Osteocyte (in vitro differentiated cells): ENCODE measurements at regions not wholly inside any gene's neighbourhood (a gene's known extent, or its start where the extent isn't known, plus 50 kb on each side); places are given as distances from the start of the nearest gene placed in this dataset.

Source experiments
- DNase-seq: peaks from one replicate; pipeline ENCODE4 v3.0.0; 2021; ENCODE audit warnings: mixed read lengths; ENCODE audit not compliant: unreplicated experiment; ENCODE audit errors: extremely low spot score
- H3K27ac Mint-ChIP-seq: one replicate; pipeline ENCODE4 v1.8.0; 2021; ENCODE audit warnings: mild to moderate bottlenecking, mixed read lengths; ENCODE audit not compliant: unreplicated experiment
- H3K27me3 Mint-ChIP-seq: one replicate; pipeline ENCODE4 v1.8.0; 2021; ENCODE audit warnings: mixed read lengths; ENCODE audit not compliant: unreplicated experiment
- H3K36me3 Mint-ChIP-seq: one replicate; pipeline ENCODE4 v1.8.0; 2021; ENCODE audit warnings: mixed read lengths; ENCODE audit not compliant: unreplicated experiment
- H3K4me1 Mint-ChIP-seq: one replicate; pipeline ENCODE4 v1.8.0; 2021; ENCODE audit warnings: mixed read lengths; ENCODE audit not compliant: unreplicated experiment
- H3K4me3 Mint-ChIP-seq: one replicate; pipeline ENCODE4 v1.8.0; 2021; ENCODE audit warnings: mild to moderate bottlenecking, moderate library complexity, mixed read lengths; ENCODE audit not compliant: unreplicated experiment
- H3K9me3 Mint-ChIP-seq: one replicate; pipeline ENCODE4 v1.8.0; 2021; ENCODE audit warnings: mixed read lengths; ENCODE audit not compliant: unreplicated experiment
- CTCF ChIP-seq: fragments of 200-600 bp; sonication (generic); IDR thresholded peaks from 2 replicates; pipeline ENCODE4 v1.5.0; 2021; ENCODE audit warnings: antibody characterized with exemption, mild to moderate bottlenecking, moderate library complexity

- Mint-ChIP-seq H3K4me3 (no peak overlapping the region), H3K4me1 (no peaks in the 10 kb centered on the region), H3K27me3 (peaks cover 14% of the 10 kb centered on the region), H3K36me3 (no peaks in the 10 kb centered on the region), H3K9me3 (peaks cover 5% of the 10 kb centered on the region), H3K27ac (no peak overlapping the region)
- no peak for DNase-seq
- TF ChIP-seq CTCF, result no peak
Observed at GRCh38 chr6:6482256-6482655, 106.3 kb upstream of the LY86 start.

GRCh38 chr6:6483168-6483567, 105.4 kb upstream of the LY86 start:
- Mint-ChIP-seq H3K27ac (no peak overlapping the region), H3K36me3 (no peaks in the 10 kb centered on the region), H3K27me3 (peaks cover 9% of the 10 kb centered on the region), H3K9me3 (peaks cover 5% of the 10 kb centered on the region), H3K4me3 (no peak overlapping the region), H3K4me1 (no peaks in the 10 kb centered on the region)
- DNase-seq, result no peak
- no peak for TF ChIP-seq CTCF

- peaks cover 5% of the 10 kb centered on the region for H3K9me3 Mint-ChIP-seq
- no peak for DNase-seq
- peaks cover 5% of the 10 kb centered on the region for H3K27me3 Mint-ChIP-seq
- H3K36me3 Mint-ChIP-seq, result no peaks in the 10 kb centered on the region
- H3K27ac Mint-ChIP-seq, result no peak overlapping the region
- TF ChIP-seq CTCF, result no peak
- no peak overlapping the region for H3K4me3 Mint-ChIP-seq
- no peaks in the 10 kb centered on the region for H3K4me1 Mint-ChIP-seq
Observed at GRCh38 chr6:6483733-6484132, 104.8 kb upstream of the LY86 start.

- H3K4me3 Mint-ChIP-seq, result no peak overlapping the region
- no peak for DNase-seq
- peaks cover 5% of the 10 kb centered on the region for H3K27me3 Mint-ChIP-seq
- H3K27ac Mint-ChIP-seq, result no peak overlapping the region
- peaks cover 5% of the 10 kb centered on the region for H3K9me3 Mint-ChIP-seq
- H3K36me3 Mint-ChIP-seq, result no peaks in the 10 kb centered on the region
- H3K4me1 Mint-ChIP-seq, result no peaks in the 10 kb centered on the region
- TF ChIP-seq CTCF, result no peak
Observed at GRCh38 chr6:6484681-6485080, 103.8 kb upstream of the LY86 start.

GRCh38 chr6:6486595-6486994, 101.9 kb upstream of the LY86 start:
- H3K36me3 Mint-ChIP-seq, result no peaks in the 10 kb centered on the region
- H3K27me3 Mint-ChIP-seq, result no peaks in the 10 kb centered on the region
- H3K9me3 Mint-ChIP-seq, result peaks cover 5% of the 10 kb centered on the region
- H3K27ac Mint-ChIP-seq, result no peak overlapping the region
- TF ChIP-seq CTCF, result no peak
- H3K4me1 Mint-ChIP-seq, result no peaks in the 10 kb centered on the region
- DNase-seq, result no peak
- no peak overlapping the region for H3K4me3 Mint-ChIP-seq
